GM12875 (cell line): ENCODE measurements at regions not wholly inside any gene's neighbourhood (a gene's known extent, or its start where the extent isn't known, plus 50 kb on each side); places are given as distances from the start of the nearest gene placed in this dataset.
A peak's percentile ranks its signal among the peaks of the same experiment; 100 is the strongest.

ENCODE experiments used
- H3K4me3 ChIP-seq: one replicate; pipeline ENCODE4 v1.5.1; 2011; ENCODE audit warnings: low read depth, low read length, control low read depth
- CTCF ChIP-seq: IDR thresholded peaks from 2 replicates; pipeline ENCODE4 v1.5.1; 2011; ENCODE audit warnings: low read depth, mild to moderate bottlenecking, control low read depth, inconsistent platforms, low read length, moderate library complexity, borderline replicate concordance; ENCODE audit not compliant: insufficient read depth

GRCh38 chr2:122180972-122181371 is 425.5 kb downstream of the TSN start:
- no peak overlapping the region for H3K4me3 ChIP-seq
- no peak for TF ChIP-seq CTCF

GRCh38 chr2:122182616-122183355 is 427.3 kb downstream of the TSN start:
- TF ChIP-seq CTCF, result no peak
- no peak overlapping the region for H3K4me3 ChIP-seq

- no peak for TF ChIP-seq CTCF
Observed at GRCh38 chr2:122183890-122184289, 428.4 kb downstream of the TSN start.

GRCh38 chr2:122186761-122187222 is 431.3 kb downstream of the TSN start:
- H3K4me3 ChIP-seq, result no peak overlapping the region
- no peak for TF ChIP-seq CTCF

More at GRCh38 chr2:122183890-122184289, 428.4 kb downstream of the TSN start:
- no peak overlapping the region for H3K4me3 ChIP-seq

- no peak overlapping the region for H3K4me3 ChIP-seq
- peak; percentile 60 for TF ChIP-seq CTCF
Observed at GRCh38 chr2:122191331-122191730, 435.9 kb downstream of the TSN start.

- H3K4me3 ChIP-seq, result no peak overlapping the region
Observed at GRCh38 chr2:122193622-122194021, 438.2 kb downstream of the TSN start.

More at GRCh38 chr2:122193622-122194021, 438.2 kb downstream of the TSN start:
- TF ChIP-seq CTCF, result no peak
